HCT116 (cell line): ENCODE measurements at regions not wholly inside any gene's neighbourhood (a gene's known extent, or its start where the extent isn't known, plus 50 kb on each side); places are given as distances from the start of the nearest gene placed in this dataset.

ENCODE experiments used
- ATAC-seq: fragments of 200-7000 bp; cut with Tn5 transposase; 2 replicates; pipeline ENCODE4 v1.9.1; 2020; ENCODE audit warnings: mild to moderate bottlenecking, moderate library complexity
- BruUV-seq: library from RNA; stranded (reverse); fragments of 400-500 nt; replicated peaks from 2 replicates; lab custom pipeline; 2021; lab: Mats Ljungman, UMichigan
- CTCF ChIA-PET: fragments of 300-600 bp; sonication (Branson Sonifier 250); formaldehyde crosslinking; loops from one replicate; lab custom pipeline; 2021; ENCODE audit warnings: antibody characterized with exemption; lab: Charles Lee
- POLR2A ChIA-PET: fragments of 300-600, 350-600 bp; sonication (Branson Sonifier 250); formaldehyde crosslinking; loops from one replicate; lab custom pipeline; 2021; ENCODE audit warnings: antibody characterized with exemption; lab: Charles Lee
- RAD21 ChIA-PET, 2 experiments: fragments of 300-600 bp; sonication (Branson Sonifier 250); formaldehyde crosslinking; loops; one replicate each; lab custom pipeline; 2023; ENCODE audit warnings: low total read pairs in 2 of 2; ENCODE audit not compliant: uncharacterized antibody in 2 of 2, unreplicated experiment in 2 of 2, low non-redundant PET in 1 of 2; lab: Charles Lee
- DNase-seq: peaks from one replicate; pipeline ENCODE4 v3.0.0-alpha.2; 2010; ENCODE audit warnings: low read depth, low spot score
- H2AFZ ChIP-seq: fragments of 200-600 bp; shearing (Covaris generic), sonication (generic); 2 replicates; pipeline ENCODE4 v1.6.1; 2017; ENCODE audit warnings: low read depth, mixed run types, mixed read lengths, antibody characterized with exemption, low read length; ENCODE audit not compliant: poor library complexity, severe bottlenecking
- H3K27ac ChIP-seq: 2 replicates; pipeline ENCODE4 v1.5.1; 2012; ENCODE audit warnings: low read depth, low read length
- H3K27me3 ChIP-seq: fragments of 200-600 bp; sonication (generic); 2 replicates; pipeline ENCODE4 v1.6.1; 2016; ENCODE audit warnings: mixed run types, low read length, mixed read lengths; ENCODE audit not compliant: insufficient read depth
- H3K36me3 ChIP-seq, 2 experiments: fragments of 200-500 bp in 1 of 2; fragments of 200-600 bp in 1 of 2; sonication (Bioruptor generic) in 1 of 2; sonication (generic) in 1 of 2; 2 replicates each; pipeline versions ENCODE4 v1.5.1 to v1.6.1; 2014 to 2016; ENCODE audit warnings: low read length in 2 of 2, inconsistent platforms in 1 of 2, mixed read lengths in 1 of 2, mixed run types in 1 of 2; ENCODE audit not compliant: insufficient read depth in 2 of 2, control insufficient read depth in 1 of 2
- H3K4me1 ChIP-seq, 2 experiments: fragments of 200-600 bp in 1 of 2; sonication (generic) in 1 of 2; 2 replicates each; pipeline versions ENCODE4 v1.5.1 to v1.6.1; 2012 to 2017; ENCODE audit warnings: low read length in 2 of 2, inconsistent platforms in 1 of 2, mild to moderate bottlenecking in 1 of 2, mixed read lengths in 1 of 2, mixed run types in 1 of 2, moderate library complexity in 1 of 2; ENCODE audit not compliant: insufficient read depth in 2 of 2, control insufficient read depth in 1 of 2
- H3K4me2 ChIP-seq: fragments of 200-600 bp; sonication (generic); 2 replicates; pipeline ENCODE4 v1.6.1; 2017; ENCODE audit warnings: mixed run types, low read length, mixed read lengths
- H3K4me3 ChIP-seq, 2 experiments: fragments of 200-600 bp in 1 of 2; sonication (generic) in 1 of 2; replicated peaks in 1 of 2; 2 replicates each; pipeline ENCODE4 v1.5.1; 2011 to 2016; ENCODE audit warnings: low read length in 2 of 2, control low read depth in 1 of 2, low read depth in 1 of 2, mild to moderate bottlenecking in 1 of 2, mixed read lengths in 1 of 2, mixed run types in 1 of 2
- H3K79me2 ChIP-seq: fragments of 200-600 bp; sonication (generic); 2 replicates; pipeline ENCODE4 v1.6.1; 2017; ENCODE audit warnings: mild to moderate bottlenecking, mixed run types, low read length, moderate library complexity, mixed read lengths; ENCODE audit not compliant: insufficient read depth
- H3K9ac ChIP-seq: fragments of 200-600 bp; sonication (generic); 2 replicates; pipeline ENCODE4 v1.6.1; 2016; ENCODE audit warnings: low read length, mixed read lengths
- H3K9me2 ChIP-seq: fragments of 200-600 bp; sonication (generic), shearing (Covaris generic); 2 replicates; pipeline ENCODE4 v1.6.1; 2017; ENCODE audit warnings: mixed run types, mild to moderate bottlenecking, moderate library complexity; ENCODE audit not compliant: insufficient read depth
- H3K9me3 ChIP-seq, 2 experiments: fragments of 200-500 bp in 1 of 2; fragments of 200-600 bp in 1 of 2; sonication (Bioruptor generic) in 1 of 2; sonication (generic) in 1 of 2; 2 replicates each; pipeline ENCODE4 v1.6.1; 2014 to 2017; ENCODE audit warnings: low read length in 2 of 2, mixed read lengths in 2 of 2, inconsistent platforms in 1 of 2, low read depth in 1 of 2, mild to moderate bottlenecking in 1 of 2, mixed run types in 1 of 2, moderate library complexity in 1 of 2; ENCODE audit not compliant: control insufficient read depth in 1 of 2, insufficient read depth in 1 of 2
- H4K20me1 ChIP-seq: fragments of 200-600 bp; sonication (generic), shearing (Covaris generic); 2 replicates; pipeline ENCODE4 v1.6.1; 2017; ENCODE audit warnings: mixed run types, mild to moderate bottlenecking, moderate library complexity; ENCODE audit not compliant: insufficient read depth
- CBX3 ChIP-seq: IDR thresholded peaks from 2 replicates; pipeline ENCODE4 v1.6.1; 2012; ENCODE audit warnings: low read depth
- CEBPB ChIP-seq: IDR thresholded peaks from 2 replicates; pipeline ENCODE4 v1.6.1; 2012; ENCODE audit warnings: low read depth
- EGR1 ChIP-seq: IDR thresholded peaks from 2 replicates; pipeline ENCODE4 v1.6.1; 2012; ENCODE audit warnings: low read depth
- ELF1 ChIP-seq: IDR thresholded peaks from 2 replicates; pipeline ENCODE4 v1.6.1; 2012; ENCODE audit warnings: low read depth, borderline replicate concordance
- EZH2 ChIP-seq: fragments of 200-600 bp; sonication (generic); IDR thresholded peaks from 2 replicates; pipeline ENCODE4 v1.6.1; 2017; ENCODE audit warnings: antibody characterized with exemption, mixed run types
- FOSL1 ChIP-seq: IDR thresholded peaks from 2 replicates; pipeline ENCODE4 v1.6.1; 2012; ENCODE audit warnings: low read depth
- JUND ChIP-seq: IDR thresholded peaks from 2 replicates; pipeline ENCODE4 v1.6.1; 2012
- RAD21 ChIP-seq: IDR thresholded peaks from 2 replicates; pipeline ENCODE4 v1.6.1; 2012; ENCODE audit warnings: low read depth, mild to moderate bottlenecking
- SIN3A ChIP-seq: IDR thresholded peaks from 2 replicates; pipeline ENCODE4 v1.6.1; 2012; ENCODE audit warnings: low read depth
- SRF ChIP-seq: IDR thresholded peaks from 2 replicates; pipeline ENCODE4 v1.6.1; 2012; ENCODE audit warnings: low read depth
- TCF7L2 ChIP-seq: IDR thresholded peaks from 2 replicates; pipeline ENCODE4 v1.7.0; 2011; ENCODE audit warnings: borderline replicate concordance, inconsistent platforms; ENCODE audit not compliant: insufficient read depth, insufficient read length; ENCODE audit errors: extremely low read depth
- YY1 ChIP-seq: IDR thresholded peaks from 2 replicates; pipeline ENCODE4 v1.6.1; 2011; ENCODE audit warnings: low read length, low read depth, moderate library complexity, mild to moderate bottlenecking; ENCODE audit not compliant: insufficient replicate concordance; ENCODE audit errors: extremely low read depth
- ZFX ChIP-seq: fragments of 450-650 bp; IDR thresholded peaks from 2 replicates; pipeline ENCODE4 v1.6.1; 2017
- intact Hi-C: fragments of 100-400 bp; cut with micrococcal nuclease; formaldehyde crosslinking; loops from 2 replicates; pipeline ENCODE4 v1.10.0; 2022
- TF ChIP-seq, protein P1 (sequence below): IDR thresholded peaks from 2 replicates; pipeline ENCODE4 v1.6.1; 2012
- TF ChIP-seq, protein P2 (sequence below): IDR thresholded peaks from 2 replicates; pipeline ENCODE4 v1.6.1; 2012; ENCODE audit warnings: low read depth
- TF ChIP-seq, protein P3 (sequence below), 3 experiments: fragments of 200-600 bp in 1 of 3; sonication (generic) in 1 of 3; IDR thresholded peaks in 2 of 3; conservative IDR thresholded peaks in 1 of 3; 2 replicates each; pipeline ENCODE4 v1.5.1; 2012 to 2017; ENCODE audit warnings: low read depth in 2 of 3, low read length in 2 of 3, antibody characterized with exemption in 1 of 3, borderline replicate concordance in 1 of 3, control low read depth in 1 of 3, mild to moderate bottlenecking in 1 of 3, mixed read lengths in 1 of 3, mixed run types in 1 of 3, moderate library complexity in 1 of 3; ENCODE audit not compliant: insufficient read depth in 1 of 3

DNA sequence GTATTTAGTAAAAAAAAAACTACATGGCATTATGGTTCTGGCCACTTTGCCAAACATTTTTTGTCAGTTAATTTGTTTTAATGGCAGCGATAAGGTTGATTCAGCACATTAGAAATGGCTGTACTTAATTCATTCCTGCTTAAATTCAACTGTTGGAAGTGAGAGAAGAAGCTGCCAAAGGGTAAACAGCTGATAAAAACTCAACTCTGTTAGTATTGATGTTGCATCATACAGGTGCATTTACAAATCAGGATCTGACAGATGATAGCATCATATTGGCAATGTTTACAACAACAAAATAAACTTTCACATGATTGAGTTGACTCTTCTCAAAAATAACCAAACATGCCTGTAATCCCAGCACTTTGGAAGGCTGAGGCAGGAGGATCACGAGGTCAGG lies 444.3 kb downstream of the IPMK start:
- Histone ChIP-seq H3K27ac (no peak overlapping the region), H3K4me1 (no peaks in the 10 kb centered on the region), H3K9ac (no peak overlapping the region), H4K20me1 (no peaks in the 10 kb centered on the region), H3K4me3 (no peak overlapping the region), H3K27me3 (no peaks in the 10 kb centered on the region), H3K79me2 (no peaks in the 10 kb centered on the region), H3K9me3 (peaks cover 4 to 5% of the 10 kb centered on the region in 2 experiments; a peak in 2 of 4 replicates), H3K36me3 (no peaks in the 10 kb centered on the region), H3K4me2 (no peak overlapping the region), H2AFZ (no peak overlapping the region), H3K9me2 (no peaks in the 10 kb centered on the region)
- intact Hi-C loops, result no loop called here
- POLR2A ChIA-PET, result no interaction called here
- DNase-seq (no peak), ATAC-seq (no peak)
- BruUV-seq, result no TSS peak
- TF ChIP-seq JUND, result no peak
- TF ChIP-seq CEBPB, result no peak
- RAD21 ChIA-PET, result no interaction called here
- CTCF ChIA-PET, result no interaction called here

DNA sequence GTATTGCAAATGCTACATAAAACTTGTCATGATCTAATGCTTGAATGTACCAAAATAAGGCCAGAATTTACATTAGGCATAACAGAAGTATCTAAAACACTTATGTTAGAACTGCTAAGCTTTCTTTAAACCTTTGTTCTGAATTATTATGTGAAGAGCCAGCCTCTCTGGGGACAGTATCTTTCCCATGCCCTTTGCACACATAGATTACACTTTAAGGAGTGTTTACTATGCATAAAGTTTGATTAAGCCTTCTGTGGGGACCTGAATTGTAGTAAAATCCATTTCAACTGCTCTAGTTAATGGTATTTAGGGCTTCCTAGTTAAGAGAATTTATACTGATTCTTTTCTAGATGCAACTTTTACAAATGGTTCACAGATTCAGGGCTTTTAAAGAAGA lies 444.7 kb downstream of the IPMK start:
- TF ChIP-seq, protein P1, sequence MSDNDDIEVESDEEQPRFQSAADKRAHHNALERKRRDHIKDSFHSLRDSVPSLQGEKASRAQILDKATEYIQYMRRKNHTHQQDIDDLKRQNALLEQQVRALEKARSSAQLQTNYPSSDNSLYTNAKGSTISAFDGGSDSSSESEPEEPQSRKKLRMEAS, result no peak
- TF ChIP-seq, protein P2, sequence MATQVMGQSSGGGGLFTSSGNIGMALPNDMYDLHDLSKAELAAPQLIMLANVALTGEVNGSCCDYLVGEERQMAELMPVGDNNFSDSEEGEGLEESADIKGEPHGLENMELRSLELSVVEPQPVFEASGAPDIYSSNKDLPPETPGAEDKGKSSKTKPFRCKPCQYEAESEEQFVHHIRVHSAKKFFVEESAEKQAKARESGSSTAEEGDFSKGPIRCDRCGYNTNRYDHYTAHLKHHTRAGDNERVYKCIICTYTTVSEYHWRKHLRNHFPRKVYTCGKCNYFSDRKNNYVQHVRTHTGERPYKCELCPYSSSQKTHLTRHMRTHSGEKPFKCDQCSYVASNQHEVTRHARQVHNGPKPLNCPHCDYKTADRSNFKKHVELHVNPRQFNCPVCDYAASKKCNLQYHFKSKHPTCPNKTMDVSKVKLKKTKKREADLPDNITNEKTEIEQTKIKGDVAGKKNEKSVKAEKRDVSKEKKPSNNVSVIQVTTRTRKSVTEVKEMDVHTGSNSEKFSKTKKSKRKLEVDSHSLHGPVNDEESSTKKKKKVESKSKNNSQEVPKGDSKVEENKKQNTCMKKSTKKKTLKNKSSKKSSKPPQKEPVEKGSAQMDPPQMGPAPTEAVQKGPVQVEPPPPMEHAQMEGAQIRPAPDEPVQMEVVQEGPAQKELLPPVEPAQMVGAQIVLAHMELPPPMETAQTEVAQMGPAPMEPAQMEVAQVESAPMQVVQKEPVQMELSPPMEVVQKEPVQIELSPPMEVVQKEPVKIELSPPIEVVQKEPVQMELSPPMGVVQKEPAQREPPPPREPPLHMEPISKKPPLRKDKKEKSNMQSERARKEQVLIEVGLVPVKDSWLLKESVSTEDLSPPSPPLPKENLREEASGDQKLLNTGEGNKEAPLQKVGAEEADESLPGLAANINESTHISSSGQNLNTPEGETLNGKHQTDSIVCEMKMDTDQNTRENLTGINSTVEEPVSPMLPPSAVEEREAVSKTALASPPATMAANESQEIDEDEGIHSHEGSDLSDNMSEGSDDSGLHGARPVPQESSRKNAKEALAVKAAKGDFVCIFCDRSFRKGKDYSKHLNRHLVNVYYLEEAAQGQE, result no peak
- TF ChIP-seq TCF7L2 (no peak), SIN3A (no peak), CBX3 (no peak), YY1 (no peak), JUND (no peak), ZFX (no peak), CEBPB (no peak), SRF (no peak), ELF1 (no peak), EZH2 (no peak), EGR1 (no peak), RAD21 (no peak), FOSL1 (no peak)
- TF ChIP-seq, protein P3, sequence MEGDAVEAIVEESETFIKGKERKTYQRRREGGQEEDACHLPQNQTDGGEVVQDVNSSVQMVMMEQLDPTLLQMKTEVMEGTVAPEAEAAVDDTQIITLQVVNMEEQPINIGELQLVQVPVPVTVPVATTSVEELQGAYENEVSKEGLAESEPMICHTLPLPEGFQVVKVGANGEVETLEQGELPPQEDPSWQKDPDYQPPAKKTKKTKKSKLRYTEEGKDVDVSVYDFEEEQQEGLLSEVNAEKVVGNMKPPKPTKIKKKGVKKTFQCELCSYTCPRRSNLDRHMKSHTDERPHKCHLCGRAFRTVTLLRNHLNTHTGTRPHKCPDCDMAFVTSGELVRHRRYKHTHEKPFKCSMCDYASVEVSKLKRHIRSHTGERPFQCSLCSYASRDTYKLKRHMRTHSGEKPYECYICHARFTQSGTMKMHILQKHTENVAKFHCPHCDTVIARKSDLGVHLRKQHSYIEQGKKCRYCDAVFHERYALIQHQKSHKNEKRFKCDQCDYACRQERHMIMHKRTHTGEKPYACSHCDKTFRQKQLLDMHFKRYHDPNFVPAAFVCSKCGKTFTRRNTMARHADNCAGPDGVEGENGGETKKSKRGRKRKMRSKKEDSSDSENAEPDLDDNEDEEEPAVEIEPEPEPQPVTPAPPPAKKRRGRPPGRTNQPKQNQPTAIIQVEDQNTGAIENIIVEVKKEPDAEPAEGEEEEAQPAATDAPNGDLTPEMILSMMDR (IDR thresholded peaks at IDR 0.05 in 2 of 3, conservative IDR thresholded peaks at IDR 0.05 in 1 of 3; ENCODE audit: borderline replicate concordance in 1 of 3, insufficient read depth in 1 of 3, low read depth in 2 of 3, low read length in 2 of 3), result no peak
- no peak for ATAC-seq

More for the DNA sequence above, 444.7 kb downstream of the IPMK start:
- H3K9ac ChIP-seq, result no peak overlapping the region
- H3K4me1 ChIP-seq, result no peaks in the 10 kb centered on the region
- no peaks in the 10 kb centered on the region for H3K9me2 ChIP-seq
- CTCF ChIA-PET, result no interaction called here
- no peak overlapping the region for H3K4me3 ChIP-seq
- peaks cover 4 to 9% of the 10 kb centered on the region in 2 experiments; a peak in 2 of 4 replicates for H3K9me3 ChIP-seq
- no peaks in the 10 kb centered on the region for H3K36me3 ChIP-seq
- no TSS peak for BruUV-seq
- H4K20me1 ChIP-seq, result no peaks in the 10 kb centered on the region
- DNase-seq, result no peak
- H3K27me3 ChIP-seq, result no peaks in the 10 kb centered on the region
- intact Hi-C loops, result no loop called here
- RAD21 ChIA-PET, result no interaction called here
- no peak overlapping the region for H2AFZ ChIP-seq
- H3K27ac ChIP-seq, result no peak overlapping the region
- no peak overlapping the region for H3K4me2 ChIP-seq
- POLR2A ChIA-PET, result no interaction called here
- H3K79me2 ChIP-seq, result no peaks in the 10 kb centered on the region
